ENCODE measurements at regions not wholly inside any gene's neighbourhood (a gene's known extent, or its start where the extent isn't known, plus 50 kb on each side); places are given as distances from the start of the nearest gene placed in this dataset.

GRCh38 chr9:25519286-25519685 is 159.0 kb downstream of the TUSC1 start:
- peaks cover 11% of the 10 kb centered on the region for H3K9me3 Mint-ChIP-seq
- H3K27ac Mint-ChIP-seq, result no peak overlapping the region
- no peak for ATAC-seq
- H3K27me3 Mint-ChIP-seq, result no peaks in the 10 kb centered on the region
- H3K4me1 Mint-ChIP-seq (ENCODE audit: low read depth), result no peaks in the 10 kb centered on the region
- intact Hi-C loops (cut with micrococcal nuclease), result no loop called here
- H3K36me3 Mint-ChIP-seq (ENCODE audit: low read depth), result no peaks in the 10 kb centered on the region
- DNase-seq, result no peak
- no peak for TF ChIP-seq CTCF (IDR thresholded peaks at IDR 0.05)
- CTCF ChIA-PET, result no interaction called here
- POLR2A ChIA-PET, result no interaction called here
- no peak overlapping the region for H3K4me3 Mint-ChIP-seq

GRCh38 chr9:25517701-25518100 is 160.5 kb downstream of the TUSC1 start:
- H3K27me3 Mint-ChIP-seq, result no peaks in the 10 kb centered on the region
- no peaks in the 10 kb centered on the region for H3K36me3 Mint-ChIP-seq (ENCODE audit: low read depth)

GRCh38 chr9:25513509-25514033 is 164.7 kb downstream of the TUSC1 start:
- no peaks in the 10 kb centered on the region for H3K4me1 Mint-ChIP-seq (ENCODE audit: low read depth)
- TF ChIP-seq CTCF (IDR thresholded peaks at IDR 0.05), result no peak
- no peaks in the 10 kb centered on the region for H3K27me3 Mint-ChIP-seq
- peaks cover 14% of the 10 kb centered on the region for H3K9me3 Mint-ChIP-seq
- ChIA-PET CTCF (no interaction called here), POLR2A (no interaction called here)
- ATAC-seq, result no peak
- H3K27ac Mint-ChIP-seq, result no peak overlapping the region
- DNase-seq, result no peak
- intact Hi-C loops (cut with micrococcal nuclease), result no loop called here
- no peaks in the 10 kb centered on the region for H3K36me3 Mint-ChIP-seq (ENCODE audit: low read depth)
- no peak overlapping the region for H3K4me3 Mint-ChIP-seq

More at GRCh38 chr9:25517701-25518100, 160.5 kb downstream of the TUSC1 start:
- POLR2A ChIA-PET, result no interaction called here
- CTCF ChIA-PET, result no interaction called here
- no peak for TF ChIP-seq CTCF (IDR thresholded peaks at IDR 0.05)
- DNase-seq (no peak), ATAC-seq (no peak)
- Mint-ChIP-seq H3K4me1 (ENCODE audit: low read depth) (no peaks in the 10 kb centered on the region), H3K27ac (no peak overlapping the region), H3K9me3 (peaks cover 14% of the 10 kb centered on the region), H3K4me3 (no peak overlapping the region)
- intact Hi-C loops (cut with micrococcal nuclease), result no loop called here

GRCh38 chr9:25505644-25506043 is 172.6 kb downstream of the TUSC1 start:
- Mint-ChIP-seq H3K36me3 (ENCODE audit: low read depth) (no peaks in the 10 kb centered on the region), H3K27me3 (no peaks in the 10 kb centered on the region), H3K4me3 (no peak overlapping the region), H3K4me1 (ENCODE audit: low read depth) (no peaks in the 10 kb centered on the region), H3K27ac (no peak overlapping the region), H3K9me3 (peaks cover 39% of the 10 kb centered on the region)
- ChIA-PET POLR2A (no interaction called here), CTCF (no interaction called here)
- intact Hi-C loops (cut with micrococcal nuclease), result no loop called here
- ATAC-seq (no peak), DNase-seq (no peak)
- no peak for TF ChIP-seq CTCF (IDR thresholded peaks at IDR 0.05)

GRCh38 chr9:25481372-25481771 is 196.9 kb downstream of the TUSC1 start:
- Mint-ChIP-seq H3K4me3 (no peak overlapping the region), H3K4me1 (ENCODE audit: low read depth) (no peaks in the 10 kb centered on the region), H3K9me3 (peaks cover 18% of the 10 kb centered on the region), H3K27me3 (no peaks in the 10 kb centered on the region), H3K27ac (no peak overlapping the region), H3K36me3 (ENCODE audit: low read depth) (no peaks in the 10 kb centered on the region)
- DNase-seq (no peak), ATAC-seq (no peak)
- ChIA-PET POLR2A (no interaction called here), CTCF (no interaction called here)
- TF ChIP-seq CTCF (IDR thresholded peaks at IDR 0.05), result no peak
- intact Hi-C loops (cut with micrococcal nuclease), result no loop called here

Measured in activated CD8-positive, alpha-beta T cell treated with anti-CD3 and anti-CD28 coated beads for 36 hours (primary cell).